EL (cell line): ENCODE measurements at regions not wholly inside any gene's neighbourhood (a gene's known extent, or its start where the extent isn't known, plus 50 kb on each side); places are given as distances from the start of the nearest gene placed in this dataset.
"Not testable (repeated sequence)": the region's sequence is repeated elsewhere in the genome, so short reads cannot be mapped to it uniquely, and the experiment has no call there.

Experiments used
- DNase-seq: peaks from one replicate; pipeline ENCODE4 v3.0.0-alpha.2; 2016

DNA sequence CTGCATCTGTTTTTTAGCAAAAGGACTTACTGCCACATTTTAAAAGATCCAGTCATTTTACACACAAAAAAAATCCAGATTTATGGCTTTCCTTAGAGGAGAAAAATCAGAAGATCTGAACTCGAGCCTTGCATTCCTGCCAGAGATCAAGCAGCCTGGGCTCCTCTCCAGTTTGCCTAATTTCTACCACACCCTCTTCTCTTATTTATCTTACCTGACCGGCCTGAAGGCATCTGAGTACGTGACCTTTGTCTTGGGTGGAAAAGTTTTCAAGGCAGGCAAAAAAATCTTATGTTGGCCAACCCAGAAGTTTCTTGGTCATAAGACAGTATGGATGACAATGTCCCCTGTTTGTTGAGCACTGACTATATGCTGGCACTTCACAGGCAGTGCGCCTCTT is 60.3 kb downstream of the CHRD start:
- DNase-seq: no peak

DNA sequence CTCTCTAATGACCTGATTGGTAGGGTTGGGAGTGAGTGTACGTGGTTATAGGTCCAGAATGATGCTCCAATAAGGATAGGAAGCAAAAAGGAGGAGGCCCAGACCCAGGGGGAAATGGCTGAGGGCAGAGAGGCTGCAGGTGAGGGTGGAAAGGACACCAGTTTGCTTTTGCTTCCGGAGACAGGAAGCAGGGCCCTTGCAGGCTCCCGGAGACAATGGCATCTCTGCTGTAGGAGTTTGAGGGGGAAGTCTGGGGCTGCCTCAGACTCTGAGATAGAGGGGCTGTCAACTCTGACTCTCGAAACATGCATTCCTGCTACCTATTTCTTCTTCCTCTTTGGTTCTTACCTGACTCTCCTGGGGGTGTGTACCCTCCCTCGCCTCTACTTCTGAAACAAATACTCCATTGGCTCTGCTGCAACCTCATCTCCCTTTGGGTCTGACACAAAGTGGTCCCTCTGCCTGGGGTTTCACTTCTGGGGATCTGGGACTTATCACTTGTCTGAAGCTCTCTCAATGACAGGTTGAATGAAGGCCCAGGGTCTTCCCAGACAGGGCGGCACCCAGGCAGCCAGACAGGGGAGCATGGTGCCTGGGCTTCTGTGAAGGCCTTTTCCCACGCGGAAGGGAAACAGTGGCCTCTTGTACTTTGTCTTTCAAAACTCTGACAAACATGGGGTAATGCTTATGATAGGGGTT is 61.5 kb downstream of the CHRD start:
- no peak for DNase-seq

DNA sequence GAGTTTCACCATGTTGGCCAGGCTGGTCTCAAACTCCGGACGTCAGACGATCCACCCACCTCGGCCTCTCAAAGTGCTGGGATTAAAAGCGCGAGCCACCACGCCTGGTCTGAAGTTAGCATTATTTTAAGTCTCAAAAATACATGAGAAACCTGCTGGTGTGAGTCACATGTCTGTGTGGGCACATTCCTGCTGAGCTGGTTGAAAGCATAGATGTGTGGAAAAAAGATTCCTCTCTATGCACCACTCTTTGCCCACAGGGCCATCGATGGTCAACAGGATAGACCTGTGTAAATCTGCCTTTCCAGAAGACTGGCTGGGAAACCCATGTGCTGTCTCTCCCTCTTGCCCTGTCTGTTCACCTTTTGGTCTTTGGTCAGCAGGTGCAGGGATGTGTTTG is 63.5 kb downstream of the CHRD start:
- DNase-seq: no peak

DNA sequence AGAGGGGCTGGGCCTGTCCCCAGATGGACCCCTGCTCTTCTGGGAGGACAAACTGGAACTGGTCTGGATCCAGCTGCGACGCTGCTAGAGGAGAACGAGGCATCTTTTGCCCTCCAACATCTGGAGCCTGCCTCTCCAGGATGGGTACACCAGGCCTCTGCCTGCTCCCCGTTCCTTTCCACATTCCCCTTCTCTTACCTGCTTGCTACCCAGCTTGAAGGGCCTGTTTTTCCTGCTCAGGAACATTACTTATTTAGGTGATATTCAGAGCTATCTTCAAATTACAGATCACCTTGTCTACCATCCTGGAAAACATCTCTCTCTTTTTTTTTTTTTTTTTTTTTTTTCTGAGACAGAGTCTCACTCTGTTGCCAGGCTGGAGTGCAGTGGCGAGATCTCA is 64.0 kb downstream of the CHRD start:
- no peak for DNase-seq

DNA sequence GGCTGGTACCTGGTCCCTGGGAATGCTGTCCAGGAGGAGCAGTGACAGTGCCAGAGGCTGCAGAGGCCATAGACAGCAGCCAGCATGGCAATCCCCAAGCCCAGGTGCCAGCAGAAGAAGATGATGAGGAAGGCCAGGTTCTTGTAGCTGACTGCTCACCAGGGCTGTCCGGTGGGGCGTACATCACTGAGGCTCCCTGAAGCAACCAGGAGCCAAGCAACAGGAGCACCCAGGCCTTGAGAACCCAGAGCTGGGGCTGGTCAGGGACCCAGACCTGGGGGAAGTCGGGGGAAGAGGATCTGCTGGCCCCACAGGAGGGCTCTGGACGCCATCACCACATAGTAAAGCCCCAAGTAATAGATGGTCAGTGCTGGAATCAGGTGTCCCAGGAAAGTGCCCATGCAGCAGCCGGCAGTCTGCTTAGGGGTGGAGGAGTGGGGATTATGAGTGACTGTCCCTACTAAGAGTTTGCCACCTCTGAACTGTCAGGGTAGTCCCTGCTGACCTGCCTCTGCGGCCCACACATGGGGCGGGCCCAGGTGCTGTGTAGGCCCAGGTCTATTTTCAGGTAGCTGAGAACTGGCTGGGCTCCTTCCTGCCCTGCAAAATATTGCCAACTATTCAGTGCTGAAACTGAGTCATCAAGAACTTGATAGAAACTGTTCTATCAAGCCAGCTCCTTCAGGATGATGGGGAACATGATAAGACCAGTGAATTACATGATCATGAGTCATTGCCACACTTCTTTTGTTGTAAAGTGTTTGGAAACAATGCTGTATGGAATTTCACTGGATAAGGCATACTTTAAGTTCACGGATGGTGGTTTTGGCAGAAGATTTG is 68.7 kb downstream of the CHRD start:
- DNase-seq: peak; percentile 90

DNA sequence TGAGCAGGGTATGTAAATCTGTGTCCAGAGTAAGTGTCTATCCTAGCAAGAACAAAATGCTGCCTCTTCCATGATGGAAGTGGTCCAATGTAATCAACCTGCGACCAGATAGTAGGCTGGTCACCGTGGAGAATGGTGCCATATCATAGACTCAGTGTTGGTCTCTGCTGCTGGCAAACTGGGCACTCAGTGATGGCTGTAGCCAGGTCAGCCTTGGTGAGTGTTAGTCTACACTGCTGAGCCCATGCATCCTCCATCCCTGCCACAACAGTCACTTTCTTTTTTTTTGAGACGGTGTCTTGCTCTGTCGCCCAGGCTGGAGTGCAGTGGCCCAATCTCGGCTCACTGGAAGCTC is 69.3 kb downstream of the CHRD start:
- no peak for DNase-seq

DNA sequence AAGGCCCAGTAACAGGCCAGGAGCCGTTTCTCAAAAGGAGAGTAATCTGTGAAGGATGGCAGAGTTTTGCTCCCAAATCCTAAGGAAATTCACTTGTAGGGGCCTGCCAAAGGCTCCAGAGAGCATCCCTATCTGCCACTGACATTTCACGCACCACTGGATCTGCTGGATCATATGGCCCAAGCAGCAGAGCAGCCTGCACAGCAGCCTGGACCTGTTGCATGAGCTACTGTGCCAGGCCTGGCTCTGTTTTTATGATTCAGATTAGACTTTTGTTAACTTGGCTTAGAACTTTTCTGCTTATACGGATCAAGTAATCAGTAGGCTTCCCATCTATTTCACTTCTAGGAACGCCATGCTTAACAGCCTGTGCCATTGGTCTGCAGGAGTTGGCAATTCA is 70.7 kb downstream of the CHRD start:
- no peak for DNase-seq

DNA sequence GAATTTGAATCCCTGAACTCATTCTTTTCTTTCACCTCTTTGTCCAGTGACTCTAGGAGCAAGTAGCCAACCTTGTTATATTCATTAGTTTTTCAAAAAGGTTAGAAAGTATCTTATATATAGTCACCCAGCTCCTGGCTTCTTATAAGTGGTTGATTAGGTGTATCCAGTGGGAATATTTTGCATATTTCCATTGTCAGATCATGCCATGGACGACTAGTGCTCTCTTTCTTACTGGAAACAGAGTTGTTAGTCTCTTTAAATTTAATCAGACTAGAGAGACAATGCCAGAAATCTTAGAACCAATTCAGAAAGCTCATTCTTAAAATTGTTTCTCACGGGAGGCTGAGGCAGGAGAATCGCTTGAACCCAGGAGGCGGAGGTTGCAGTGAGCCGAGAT is 73.4 kb downstream of the CHRD start:
- no peak for DNase-seq

DNA sequence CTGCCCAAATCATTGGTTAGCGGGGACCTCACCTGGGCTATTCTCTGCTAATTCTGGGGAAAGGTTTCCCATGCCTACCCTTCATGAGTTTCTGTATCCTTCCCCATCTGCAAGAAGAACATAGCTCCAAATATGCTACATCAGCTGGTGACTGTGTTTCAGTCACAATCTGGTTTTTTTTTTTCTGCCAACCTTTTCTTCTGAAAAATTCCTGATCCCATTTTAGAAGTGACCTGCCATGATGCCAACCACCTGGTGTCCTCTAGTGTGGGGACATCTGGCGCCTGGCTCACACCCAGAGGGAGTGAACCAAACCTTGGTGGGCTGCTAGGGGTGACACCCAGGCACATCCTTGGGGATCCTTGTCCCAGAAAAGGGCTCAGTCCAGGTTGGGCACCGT is 76.1 kb downstream of the CHRD start:
- no peak for DNase-seq

DNA sequence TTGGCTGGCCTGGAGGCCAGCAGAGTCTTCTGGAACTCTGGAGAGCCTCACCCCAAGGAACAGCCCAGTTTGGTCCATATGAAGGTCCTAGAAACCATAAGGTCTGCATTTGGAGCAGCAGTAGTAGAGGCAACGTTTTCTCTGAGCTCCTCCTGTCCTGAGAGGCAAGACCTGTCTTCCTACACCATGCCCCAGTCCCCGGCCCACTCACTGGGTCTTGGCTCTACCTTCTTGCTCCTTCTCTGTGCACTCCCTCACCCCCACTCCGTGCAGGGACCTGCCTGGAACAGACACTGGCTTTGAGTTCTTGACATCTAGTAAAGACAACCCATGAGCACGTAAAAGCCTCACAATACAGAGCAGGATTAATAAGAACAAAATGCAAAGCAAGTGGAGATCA is 76.6 kb downstream of the CHRD start:
- no peak for DNase-seq

DNA sequence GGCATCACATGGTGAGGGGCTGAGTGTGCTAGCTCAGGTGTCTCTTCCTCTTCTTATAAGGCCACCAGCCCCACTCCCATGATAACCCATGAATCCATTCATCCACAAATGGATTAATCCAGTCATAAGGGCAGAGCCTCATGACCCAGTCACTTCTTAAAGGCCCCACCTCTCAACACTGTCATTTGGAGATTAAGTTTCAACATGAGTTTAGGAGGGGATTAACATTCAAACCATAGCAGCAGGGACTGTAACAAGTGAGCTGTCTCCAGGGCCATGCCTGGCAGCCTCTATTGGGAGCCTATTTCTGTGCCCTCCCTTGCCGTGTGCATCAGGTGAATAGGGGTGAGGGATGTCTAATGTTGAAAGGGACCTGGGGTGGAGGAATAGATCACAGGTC is 77.5 kb downstream of the CHRD start:
- no peak for DNase-seq

DNA sequence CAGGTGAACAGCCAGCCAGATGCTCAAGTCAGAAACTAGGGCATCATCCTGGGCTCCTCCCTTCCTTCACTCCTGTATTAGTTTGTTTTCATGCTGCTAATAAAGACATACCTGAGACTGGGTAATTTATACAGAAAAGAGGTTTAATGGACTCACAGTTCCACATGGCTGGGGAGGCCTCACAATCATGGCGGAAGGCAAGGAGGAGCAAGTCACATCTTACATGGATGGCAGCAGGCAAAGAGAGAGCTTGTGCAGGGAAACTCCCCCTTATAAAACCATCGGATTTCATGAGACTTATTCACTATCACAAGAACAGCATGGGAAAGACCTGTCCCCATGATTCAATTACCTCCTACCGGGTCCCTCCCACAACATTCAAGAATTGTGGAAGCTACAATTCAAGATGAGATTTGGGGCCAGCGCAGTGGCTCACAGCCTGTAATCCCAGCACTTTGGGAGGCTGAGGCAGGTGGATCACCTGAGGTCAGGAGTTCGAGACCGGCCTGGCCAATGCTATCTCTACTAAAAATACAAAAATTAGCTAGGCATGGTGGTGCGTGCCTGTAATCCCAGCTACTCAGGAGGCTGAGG is 78.0 kb downstream of the CHRD start:
- DNase-seq: not testable (repeated sequence)

DNA sequence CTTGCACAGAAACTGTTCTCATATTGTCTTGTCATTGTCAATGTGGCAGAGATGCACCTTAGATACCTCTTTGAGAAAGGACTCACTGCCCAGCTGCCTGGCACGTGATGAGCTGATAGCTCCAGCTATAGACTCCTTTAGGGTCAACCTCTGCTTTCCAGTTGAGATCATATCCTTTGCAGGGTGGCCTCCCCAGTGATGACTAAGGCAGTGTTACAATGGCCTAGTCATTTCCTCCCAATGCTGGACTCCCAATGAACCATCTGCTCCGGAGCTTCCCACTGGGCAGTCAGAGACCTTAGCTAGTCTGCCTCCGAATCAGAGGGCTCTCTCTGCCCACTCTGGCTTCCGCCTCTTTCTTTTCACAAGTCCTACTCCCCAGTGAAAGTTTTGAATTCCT is 79.5 kb downstream of the CHRD start:
- peak; percentile 88 for DNase-seq

DNA sequence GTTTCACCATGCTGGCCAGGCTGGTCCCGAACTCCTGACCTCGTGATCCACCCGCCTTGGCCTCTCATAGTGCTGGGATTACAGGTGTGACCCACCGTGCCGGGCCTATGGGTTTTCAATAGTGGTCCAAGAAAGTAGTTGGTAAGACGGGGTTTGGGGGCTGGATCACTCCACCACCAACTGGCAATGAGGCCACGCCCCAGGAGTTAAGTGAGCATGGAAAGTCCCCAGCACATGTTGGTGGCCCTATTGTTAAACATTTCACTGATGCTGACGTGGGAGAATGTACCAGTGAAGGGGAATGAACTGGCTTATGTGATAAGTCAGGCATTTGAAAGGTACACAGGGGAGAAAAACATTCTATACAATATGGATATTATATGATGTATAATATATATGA is 80.4 kb downstream of the CHRD start:
- no peak for DNase-seq

DNA sequence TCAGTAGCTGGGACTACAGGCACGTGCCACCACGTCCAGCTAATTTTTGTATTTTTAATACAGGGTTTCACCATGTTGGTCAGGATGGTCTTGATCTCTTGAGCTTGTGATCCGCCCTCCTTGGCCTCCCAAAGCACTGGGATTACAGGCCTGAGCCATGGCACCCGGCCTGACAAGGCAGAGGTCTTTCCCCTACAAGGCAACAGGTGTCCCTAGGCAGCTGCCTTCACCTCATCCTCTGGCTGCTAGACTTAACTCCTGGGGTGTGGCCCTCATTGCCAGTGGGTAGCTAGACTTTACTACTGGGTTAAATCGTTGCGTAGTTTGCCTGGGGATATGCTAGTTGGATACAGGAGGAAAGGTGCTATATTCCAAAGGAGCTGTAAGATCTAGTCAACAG is 81.4 kb downstream of the CHRD start:
- no peak for DNase-seq

DNA sequence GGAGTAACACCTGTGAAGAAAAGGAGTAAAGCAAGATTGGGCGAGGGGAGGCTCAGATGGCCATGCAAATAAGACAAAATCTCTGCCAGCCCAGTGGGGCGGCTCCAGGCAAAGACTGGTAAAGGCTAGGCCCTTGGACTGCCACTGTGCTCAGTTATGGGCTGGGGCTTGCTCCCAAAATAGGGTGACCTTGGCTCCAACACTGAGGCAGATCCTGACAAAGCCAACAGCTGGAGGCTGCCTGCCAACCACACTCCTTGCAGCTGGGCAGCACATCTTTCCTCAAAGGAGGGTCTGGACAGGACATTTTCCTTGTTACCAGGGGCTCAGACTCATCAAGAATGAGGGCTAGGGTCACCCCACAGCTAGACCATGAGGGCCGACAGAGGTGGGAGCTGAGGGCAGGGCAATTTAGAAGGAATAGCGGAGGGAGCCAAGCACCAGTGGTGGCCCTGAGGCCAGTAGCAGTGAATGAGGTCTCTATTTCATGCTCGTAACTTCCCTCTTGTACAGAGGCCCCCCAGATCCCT is 86.1 kb downstream of the CHRD start:
- DNase-seq: no peak

DNA sequence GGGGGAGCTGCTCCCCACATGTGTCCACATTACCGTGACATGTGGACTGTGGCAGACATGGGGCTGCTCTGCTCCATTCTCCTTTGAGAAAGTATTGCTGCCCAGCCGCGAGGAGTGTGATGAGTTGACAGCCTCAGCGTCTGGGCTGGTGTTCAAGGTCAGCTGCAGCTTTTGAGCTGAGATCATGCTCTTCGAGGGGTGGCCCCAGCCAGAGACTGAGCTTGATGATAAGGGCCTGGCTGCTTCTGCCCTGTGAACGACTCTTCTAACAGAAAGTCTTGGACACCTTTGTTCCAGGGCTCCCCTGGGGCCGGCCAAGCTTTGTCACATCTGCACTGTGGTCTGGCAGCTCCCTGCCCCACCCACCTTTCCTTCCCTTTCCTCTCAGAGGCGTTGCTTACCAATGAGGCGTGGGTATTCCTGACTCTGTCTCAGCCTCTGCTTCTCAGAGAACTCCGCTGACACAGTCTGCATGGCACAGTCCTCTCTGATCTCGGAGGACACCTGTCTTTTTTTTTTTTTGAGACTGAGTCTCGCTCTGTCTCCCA is 86.6 kb downstream of the CHRD start:
- DNase-seq: no peak

DNA sequence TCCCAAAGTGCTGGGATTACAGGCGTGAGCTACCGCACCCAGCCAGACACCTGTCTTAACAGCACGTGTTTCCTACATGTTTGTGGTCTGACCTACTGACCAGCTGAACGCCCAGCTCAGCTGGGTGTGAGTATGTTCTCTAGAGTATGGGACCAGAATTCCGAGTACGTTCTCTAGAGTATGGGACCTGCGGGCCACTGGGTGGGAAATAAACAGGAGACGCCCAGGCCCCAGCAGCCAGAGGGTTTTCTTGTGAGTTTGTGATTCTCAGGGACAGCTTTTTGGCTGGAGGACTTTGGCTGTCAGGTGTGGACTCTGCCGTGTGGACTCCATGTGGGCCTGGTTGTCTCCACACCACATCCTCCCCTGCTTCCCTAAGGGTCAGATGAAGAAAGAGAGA is 87.3 kb downstream of the CHRD start:
- no peak for DNase-seq

DNA sequence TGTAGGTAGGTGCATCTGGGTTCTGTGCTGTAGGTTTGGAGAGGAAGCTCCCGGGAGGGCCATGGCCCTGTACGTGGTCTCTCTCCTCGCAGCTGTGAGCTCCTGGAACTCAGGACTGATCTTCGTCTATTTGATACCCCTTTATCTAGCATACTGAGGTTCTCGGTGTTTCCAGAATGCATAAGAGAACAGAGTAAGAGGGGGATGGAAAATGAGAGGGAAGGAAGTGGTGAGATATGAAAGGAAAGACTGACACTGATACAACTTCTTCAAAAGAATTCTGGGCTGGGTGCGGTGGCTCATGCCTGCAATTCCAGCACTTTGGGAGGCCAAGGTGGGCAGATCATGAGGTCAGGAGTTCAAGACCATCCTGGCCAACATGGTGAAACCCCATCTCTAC is 90.7 kb downstream of the CHRD start:
- DNase-seq: no peak

DNA sequence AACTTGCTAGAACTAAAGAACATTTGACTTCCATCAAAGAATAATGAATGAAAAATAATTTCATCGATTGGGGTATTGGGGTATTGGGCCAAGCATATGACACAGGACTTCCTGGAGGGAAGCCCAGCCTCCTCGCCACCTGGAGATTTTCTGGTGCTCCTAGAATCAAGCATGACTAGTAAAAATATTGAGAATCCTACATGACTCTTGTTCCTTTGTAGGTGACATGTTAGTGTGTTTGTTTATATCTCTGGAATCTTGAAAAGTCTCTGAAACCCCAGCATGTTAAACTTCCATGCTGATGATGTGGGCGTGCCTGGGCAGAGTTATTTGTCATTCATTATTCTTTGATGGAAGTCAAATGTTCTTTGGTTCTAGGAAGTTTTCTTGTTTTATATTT is 90.1 kb upstream of the EPHB3 start:
- DNase-seq: no peak

DNA sequence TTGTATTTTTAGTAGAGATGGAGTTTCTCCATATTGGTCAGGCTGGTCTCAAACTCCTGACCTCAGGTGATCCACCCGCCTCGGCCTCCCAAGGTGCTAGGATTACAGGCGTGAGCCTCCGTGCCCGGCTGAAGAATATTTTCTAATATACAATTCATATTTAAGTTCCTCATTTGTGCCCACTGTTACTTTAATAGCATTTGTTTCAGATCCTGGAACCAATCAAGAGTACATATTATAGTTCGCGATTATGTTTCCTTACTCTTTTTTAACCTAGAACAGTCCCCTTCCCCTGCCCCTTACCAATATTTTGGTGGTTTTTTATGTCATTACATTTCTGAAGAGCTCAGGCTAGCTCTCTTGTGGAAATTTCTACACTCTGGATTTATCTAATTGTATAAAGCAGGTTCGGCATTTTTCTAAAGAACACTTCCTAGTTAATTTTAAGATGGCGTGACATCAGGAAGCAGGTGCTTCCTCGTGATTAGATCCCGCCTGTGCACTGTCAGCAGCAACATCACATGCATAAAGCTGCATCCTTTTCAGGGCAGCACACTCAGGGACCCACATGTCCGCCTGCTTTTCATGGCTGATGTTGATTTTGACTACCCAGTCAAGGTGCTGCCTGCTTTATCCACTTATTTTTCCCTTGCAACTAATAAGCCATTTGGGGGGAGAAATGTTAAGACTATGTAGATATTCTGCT is 88.7 kb upstream of the EPHB3 start:
- DNase-seq: no peak

DNA sequence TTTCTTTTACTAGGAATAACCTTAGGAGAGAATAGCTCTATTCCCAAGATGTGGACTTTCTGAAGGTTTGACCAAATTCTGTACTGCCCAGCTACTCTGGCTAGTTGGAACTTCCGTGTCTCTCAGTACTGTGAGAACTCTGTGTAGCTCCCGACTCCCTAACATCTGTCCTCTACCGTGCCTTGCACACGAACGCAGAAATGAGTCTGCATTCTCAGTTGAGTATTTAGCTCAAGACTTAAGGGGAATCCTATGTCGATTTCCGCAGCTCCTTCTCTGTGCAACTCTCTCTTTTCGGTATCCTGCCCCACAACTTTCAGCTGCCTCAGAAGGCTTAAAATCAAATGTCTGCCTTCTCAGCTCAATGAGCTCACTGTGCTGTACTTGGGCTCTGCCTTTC is 86.7 kb upstream of the EPHB3 start:
- no peak for DNase-seq

DNA sequence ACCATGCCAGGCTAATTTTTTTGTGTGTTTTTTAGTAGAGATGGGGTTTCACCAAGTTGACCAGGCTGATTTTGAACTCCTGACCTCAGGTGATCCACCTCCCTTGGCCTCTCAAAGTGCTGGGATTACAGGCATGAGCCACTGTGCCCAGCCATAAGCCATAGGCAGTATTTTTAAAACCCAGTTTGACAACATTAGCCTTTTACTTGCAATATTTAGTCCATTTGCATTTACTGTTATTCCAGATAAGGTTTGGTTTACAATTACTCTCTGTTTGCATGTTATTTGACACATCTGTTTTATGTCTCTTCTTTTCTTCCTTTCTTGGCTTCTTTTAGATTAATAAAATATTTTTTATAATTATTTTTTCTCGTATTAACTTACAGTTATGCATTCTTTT is 83.6 kb upstream of the EPHB3 start:
- DNase-seq: no peak
